ENCODE measurements at regions not wholly inside any gene's neighbourhood (a gene's known extent, or its start where the extent isn't known, plus 50 kb on each side); places are given as distances from the start of the nearest gene placed in this dataset.

- ATAC-seq (ENCODE audit: insufficient number of reproducible peaks, low FRiP score, low read depth) (no peak), DNase-seq (ENCODE audit: low spot score) (no peak)
- Histone ChIP-seq H3K36me3 (no peaks in the 10 kb centered on the region), H3K4me3 (no peak overlapping the region), H3K27me3 (replicated peaks; ENCODE audit: insufficient read depth) (no peaks in the 10 kb centered on the region), H3K4me1 (ENCODE audit: control insufficient read depth in 1 of 2, low read depth in 2 of 2) (no peaks in the 10 kb centered on the region), H3K27ac (no peak overlapping the region), H3K9me3 (no peaks in the 10 kb centered on the region)
- no peak for TF ChIP-seq CTCF (IDR thresholded peaks at IDR 0.05)
Observed at GRCh38 chr22:44601725-44602124, 100.3 kb upstream of the PRR5 start.

- no peak overlapping the region for H3K27ac ChIP-seq
- DNase-seq (ENCODE audit: low spot score) (no peak), ATAC-seq (ENCODE audit: insufficient number of reproducible peaks, low FRiP score, low read depth) (no peak)
- H3K36me3 ChIP-seq: no peaks in the 10 kb centered on the region
- no peaks in the 10 kb centered on the region for H3K9me3 ChIP-seq
- TF ChIP-seq CTCF (IDR thresholded peaks at IDR 0.05): no peak
- H3K4me3 ChIP-seq: no peak overlapping the region
- H3K27me3 ChIP-seq (replicated peaks; ENCODE audit: insufficient read depth): no peaks in the 10 kb centered on the region
- H3K4me1 ChIP-seq (ENCODE audit: control insufficient read depth in 1 of 2, low read depth in 2 of 2): no peaks in the 10 kb centered on the region
Observed at GRCh38 chr22:44601189-44601588, 100.8 kb upstream of the PRR5 start.

- Histone ChIP-seq H3K4me1 (ENCODE audit: control insufficient read depth in 1 of 2, low read depth in 2 of 2) (no peaks in the 10 kb centered on the region), H3K27me3 (replicated peaks; ENCODE audit: insufficient read depth) (no peaks in the 10 kb centered on the region), H3K9me3 (no peaks in the 10 kb centered on the region), H3K36me3 (no peaks in the 10 kb centered on the region), H3K27ac (no peak overlapping the region), H3K4me3 (no peak overlapping the region)
- ATAC-seq (ENCODE audit: insufficient number of reproducible peaks, low FRiP score, low read depth) (no peak), DNase-seq (ENCODE audit: low spot score) (no peak)
- no peak for TF ChIP-seq CTCF (IDR thresholded peaks at IDR 0.05)
Observed at GRCh38 chr22:44600207-44600785, 101.7 kb upstream of the PRR5 start.

- no peak for ATAC-seq (ENCODE audit: insufficient number of reproducible peaks, low FRiP score, low read depth)
- TF ChIP-seq CTCF (IDR thresholded peaks at IDR 0.05): no peak
- no peak overlapping the region for H3K4me3 ChIP-seq
Observed at GRCh38 chr22:44599500-44600140, 101.6 kb upstream of the RTL6 start.

GRCh38 chr22:44599084-44599483 lies 101.1 kb upstream of the RTL6 start:
- Histone ChIP-seq H3K27ac (no peak overlapping the region), H3K9me3 (no peaks in the 10 kb centered on the region), H3K36me3 (no peaks in the 10 kb centered on the region), H3K27me3 (replicated peaks; ENCODE audit: insufficient read depth) (no peaks in the 10 kb centered on the region), H3K4me3 (no peak overlapping the region), H3K4me1 (ENCODE audit: control insufficient read depth in 1 of 2, low read depth in 2 of 2) (no peaks in the 10 kb centered on the region)
- ATAC-seq (ENCODE audit: insufficient number of reproducible peaks, low FRiP score, low read depth): no peak
- no peak for TF ChIP-seq CTCF (IDR thresholded peaks at IDR 0.05)
- no peak for DNase-seq (ENCODE audit: low spot score)

More at GRCh38 chr22:44599500-44600140, 101.6 kb upstream of the RTL6 start:
- no peak for DNase-seq (ENCODE audit: low spot score)
- no peaks in the 10 kb centered on the region for H3K4me1 ChIP-seq (ENCODE audit: control insufficient read depth in 1 of 2, low read depth in 2 of 2)
- H3K9me3 ChIP-seq: no peaks in the 10 kb centered on the region
- no peaks in the 10 kb centered on the region for H3K27me3 ChIP-seq (replicated peaks; ENCODE audit: insufficient read depth)
- no peak overlapping the region for H3K27ac ChIP-seq
- no peaks in the 10 kb centered on the region for H3K36me3 ChIP-seq
